ENCODE measurements at regions not wholly inside any gene's neighbourhood (a gene's known extent, or its start where the extent isn't known, plus 50 kb on each side); places are given as distances from the start of the nearest gene placed in this dataset.

GRCh38 chr13:54953786-54954185 is 1925.2 kb downstream of the OLFM4 start:
- Histone ChIP-seq H3K9me3 (peaks cover 0 to 4% (median 0%) of the 10 kb centered on the region in 12 donors), H3K27ac (no peak overlapping the region), H3K4me1 (no peaks in the 10 kb centered on the region), H3K4me3 (no peak overlapping the region), H3K36me3 (no peaks in the 10 kb centered on the region), H3K27me3 (no peaks in the 10 kb centered on the region)
- DNase-seq (no peak), ATAC-seq (no peak)
- 65 to 76% (median 70%) methylated on average over 1 of the region's 1 CpG for WGBS, 4 donors
- TF ChIP-seq, protein P1, sequence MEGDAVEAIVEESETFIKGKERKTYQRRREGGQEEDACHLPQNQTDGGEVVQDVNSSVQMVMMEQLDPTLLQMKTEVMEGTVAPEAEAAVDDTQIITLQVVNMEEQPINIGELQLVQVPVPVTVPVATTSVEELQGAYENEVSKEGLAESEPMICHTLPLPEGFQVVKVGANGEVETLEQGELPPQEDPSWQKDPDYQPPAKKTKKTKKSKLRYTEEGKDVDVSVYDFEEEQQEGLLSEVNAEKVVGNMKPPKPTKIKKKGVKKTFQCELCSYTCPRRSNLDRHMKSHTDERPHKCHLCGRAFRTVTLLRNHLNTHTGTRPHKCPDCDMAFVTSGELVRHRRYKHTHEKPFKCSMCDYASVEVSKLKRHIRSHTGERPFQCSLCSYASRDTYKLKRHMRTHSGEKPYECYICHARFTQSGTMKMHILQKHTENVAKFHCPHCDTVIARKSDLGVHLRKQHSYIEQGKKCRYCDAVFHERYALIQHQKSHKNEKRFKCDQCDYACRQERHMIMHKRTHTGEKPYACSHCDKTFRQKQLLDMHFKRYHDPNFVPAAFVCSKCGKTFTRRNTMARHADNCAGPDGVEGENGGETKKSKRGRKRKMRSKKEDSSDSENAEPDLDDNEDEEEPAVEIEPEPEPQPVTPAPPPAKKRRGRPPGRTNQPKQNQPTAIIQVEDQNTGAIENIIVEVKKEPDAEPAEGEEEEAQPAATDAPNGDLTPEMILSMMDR (IDR thresholded peaks at IDR 0.05) = no peak
- TF ChIP-seq POLR2A (IDR thresholded peaks at IDR 0.05) = no peak
- intact Hi-C loops (cut with DNase I) = no loop called here

- no peaks in the 10 kb centered on the region for H3K36me3 ChIP-seq
- ATAC-seq (peak in 1 of 4 donors; percentile 13), DNase-seq (no peak)
- TF ChIP-seq, protein P1 (IDR thresholded peaks at IDR 0.05) = no peak
- no peak for TF ChIP-seq POLR2A (IDR thresholded peaks at IDR 0.05)
- intact Hi-C loops (cut with DNase I) = no loop called here
- H3K4me3 ChIP-seq = no peak overlapping the region
- no peaks in the 10 kb centered on the region for H3K4me1 ChIP-seq
- no peaks in the 10 kb centered on the region for H3K27me3 ChIP-seq
- peaks cover 0 to 30% (median 10%) of the 10 kb centered on the region in 12 donors for H3K9me3 ChIP-seq
- 85 to 89% (median 87%) methylated on average over 12 of the region's 12 CpGs for WGBS, 4 donors
- no peak overlapping the region for H3K27ac ChIP-seq
Observed at GRCh38 chr13:54958781-54959180, 1930.2 kb downstream of the OLFM4 start.

DNA sequence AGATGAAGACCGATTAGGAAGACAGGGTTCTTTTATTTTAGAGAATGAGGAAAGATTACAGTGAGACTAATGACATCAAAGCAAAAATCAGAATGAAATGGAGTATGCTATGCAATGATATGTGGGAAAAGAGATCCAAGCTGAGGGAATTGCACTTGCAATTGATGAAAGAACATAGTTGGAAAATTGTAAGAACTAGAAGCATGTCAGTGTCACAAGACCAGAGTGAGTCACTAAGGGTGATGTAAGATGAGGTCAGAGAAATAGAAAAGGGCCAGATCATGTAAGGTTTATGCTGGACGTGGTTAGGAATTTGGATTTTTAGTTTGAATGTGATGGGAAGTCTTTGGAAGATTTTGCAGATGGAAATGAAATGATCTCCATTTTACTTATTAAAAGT is 1937.3 kb downstream of the OLFM4 start:
- Histone ChIP-seq H3K4me1 (no peaks in the 10 kb centered on the region), H3K4me3 (no peak overlapping the region), H3K27me3 (no peaks in the 10 kb centered on the region), H3K36me3 (no peaks in the 10 kb centered on the region), H3K9me3 (peaks cover 0 to 15% (median 4%) of the 10 kb centered on the region in 12 donors), H3K27ac (no peak overlapping the region)
- TF ChIP-seq POLR2A (IDR thresholded peaks at IDR 0.05) = no peak
- TF ChIP-seq, protein P1 (IDR thresholded peaks at IDR 0.05) = no peak
- intact Hi-C loops (cut with DNase I) = no loop called here
- no peak for ATAC-seq
- WGBS, 4 donors = 60 to 74% (median 63%) methylated on average over 2 of the region's 2 CpGs
- DNase-seq = no peak

DNA sequence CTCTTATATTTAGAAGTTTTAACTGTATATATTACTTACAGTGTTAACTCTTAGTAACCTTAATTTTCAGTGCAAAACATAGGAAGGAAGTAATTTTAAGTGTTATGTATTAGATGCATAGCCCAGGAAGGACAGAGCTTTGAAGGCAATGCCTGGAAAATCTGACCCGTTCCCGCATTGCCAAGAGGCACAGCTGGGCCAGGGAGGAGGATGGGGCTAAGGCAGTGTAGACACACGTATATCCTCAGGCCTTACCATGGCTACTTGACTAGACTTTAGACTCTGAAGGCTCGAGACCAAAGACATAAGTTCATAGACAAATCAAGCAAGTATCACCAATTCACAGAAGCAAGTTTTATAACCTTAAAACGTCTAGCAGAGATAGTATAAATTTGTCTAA is 1944.2 kb downstream of the OLFM4 start:
- WGBS, 4 donors = 62 to 72% (median 63%) methylated on average over 5 of the region's 5 CpGs
- intact Hi-C loops (cut with DNase I) = no loop called here
- no peaks in the 10 kb centered on the region for H3K9me3 ChIP-seq
- no peak for TF ChIP-seq POLR2A (IDR thresholded peaks at IDR 0.05)
- TF ChIP-seq, protein P1 (IDR thresholded peaks at IDR 0.05) = no peak
- H3K27ac ChIP-seq = no peak overlapping the region
- ATAC-seq = no peak
- H3K27me3 ChIP-seq = no peaks in the 10 kb centered on the region
- no peak overlapping the region for H3K4me3 ChIP-seq
- no peak for DNase-seq
- no peaks in the 10 kb centered on the region for H3K4me1 ChIP-seq
- no peaks in the 10 kb centered on the region for H3K36me3 ChIP-seq

Measured in heart left ventricle (tissue), 16 donors.